CD14-positive monocyte (primary cell): ENCODE measurements at regions not wholly inside any gene's neighbourhood (a gene's known extent, or its start where the extent isn't known, plus 50 kb on each side); places are given as distances from the start of the nearest gene placed in this dataset.

Experiments used
- DNase-seq, 3 donors: peaks; one replicate each; pipeline ENCODE4 v3.0.0-alpha.2; 2011 to 2022
- H2AFZ ChIP-seq: 2 replicates; pipeline ENCODE4 v1.6.0; 2012; ENCODE audit warnings: mild to moderate bottlenecking, low read depth, low read length, inconsistent platforms; ENCODE audit not compliant: insufficient read depth, poor library complexity, severe bottlenecking
- H3K27ac ChIP-seq, 2 donors: 1 replicate in 1 of 2; 2 replicates in 1 of 2; pipeline ENCODE4 v1.5.1; 2012 to 2013; ENCODE audit warnings: low read length in 2 of 2, control low read depth in 1 of 2, inconsistent platforms in 1 of 2, low read depth in 1 of 2, mild to moderate bottlenecking in 1 of 2
- H3K27me3 ChIP-seq, 2 donors: one replicate each; pipeline versions ENCODE4 v1.6.0 to v1.6.1; 2011 to 2013; ENCODE audit warnings: low read length in 2 of 2; ENCODE audit not compliant: control insufficient read depth in 2 of 2, insufficient read depth in 2 of 2
- H3K36me3 ChIP-seq, 2 donors: replicated peaks in 1 of 2; 1 replicate in 1 of 2; 2 replicates in 1 of 2; pipeline versions ENCODE4 v1.5.1 to v1.6.1; 2012 to 2013; ENCODE audit warnings: low read length in 2 of 2, control low read depth in 1 of 2, inconsistent platforms in 1 of 2, mild to moderate bottlenecking in 1 of 2; ENCODE audit not compliant: insufficient read depth in 2 of 2, control insufficient read depth in 1 of 2
- H3K4me1 ChIP-seq, 2 donors: 1 replicate in 1 of 2; 2 replicates in 1 of 2; pipeline versions ENCODE4 v1.5.1 to v1.6.1; 2012 to 2013; ENCODE audit warnings: low read length in 2 of 2, control low read depth in 1 of 2, inconsistent platforms in 1 of 2, mild to moderate bottlenecking in 1 of 2, moderate library complexity in 1 of 2; ENCODE audit not compliant: insufficient read depth in 2 of 2, control insufficient read depth in 1 of 2
- H3K4me2 ChIP-seq: replicated peaks from 2 replicates; pipeline ENCODE3; 2012; ENCODE audit warnings: low read length, moderate library complexity, mild to moderate bottlenecking; ENCODE audit not compliant: poor library complexity, severe bottlenecking; ENCODE audit errors: extremely low read depth
- H3K4me3 ChIP-seq, 3 experiments: fragments of 200-600 bp in 1 of 3; sonication (generic) in 1 of 3; replicated peaks in 1 of 3; 1 replicate in 2 of 3; 2 replicates in 1 of 3; pipeline ENCODE4 v1.5.1; 2011 to 2013; ENCODE audit warnings: low read length in 3 of 3, mild to moderate bottlenecking in 3 of 3, control low read depth in 2 of 3, low read depth in 2 of 3, inconsistent platforms in 1 of 3, moderate library complexity in 1 of 3
- H3K79me2 ChIP-seq: 2 replicates; pipeline ENCODE4 v1.6.0; 2012; ENCODE audit warnings: mild to moderate bottlenecking, control low read depth, inconsistent platforms, low read length, moderate library complexity; ENCODE audit not compliant: insufficient read depth
- H3K9ac ChIP-seq: 2 replicates; pipeline ENCODE4 v1.6.0; 2017; ENCODE audit warnings: low read length, mild to moderate bottlenecking; ENCODE audit not compliant: insufficient read depth, poor library complexity, severe bottlenecking
- H3K9me3 ChIP-seq, 2 donors: replicated peaks in 1 of 2; 1 replicate in 1 of 2; 2 replicates in 1 of 2; pipeline versions ENCODE4 v1.5.1 to v1.6.1; 2012 to 2013; ENCODE audit warnings: low read length in 2 of 2, control low read depth in 1 of 2; ENCODE audit not compliant: control insufficient read depth in 1 of 2, insufficient read depth in 1 of 2
- H4K20me1 ChIP-seq: 2 replicates; pipeline ENCODE4 v1.6.0; 2012; ENCODE audit warnings: mild to moderate bottlenecking, low read length, control low read depth, moderate library complexity; ENCODE audit not compliant: insufficient read depth
- H3K27ac Mint-ChIP-seq, 7 donors: one replicate each; pipeline ENCODE4 v1.8.0; 2020; ENCODE audit warnings: mild to moderate bottlenecking in 7 of 7, mixed read lengths in 7 of 7, moderate library complexity in 6 of 7, inconsistent platforms in 2 of 7
- H3K27me3 Mint-ChIP-seq, 3 donors: one replicate each; pipeline ENCODE4 v1.8.0; 2021 to 2022; ENCODE audit warnings: low read depth in 3 of 3, mild to moderate bottlenecking in 3 of 3, mixed read lengths in 3 of 3, moderate library complexity in 3 of 3, inconsistent platforms in 1 of 3
- H3K36me3 Mint-ChIP-seq, 2 donors: one replicate each; pipeline ENCODE4 v1.8.0; 2020; ENCODE audit warnings: mixed read lengths in 2 of 2, inconsistent platforms in 1 of 2, mild to moderate bottlenecking in 1 of 2
- H3K4me1 Mint-ChIP-seq: one replicate; pipeline ENCODE4 v1.8.0; 2020; ENCODE audit warnings: mild to moderate bottlenecking, mixed read lengths
- H3K4me3 Mint-ChIP-seq, 2 donors: one replicate each; pipeline ENCODE4 v1.8.0; 2020; ENCODE audit warnings: mild to moderate bottlenecking in 2 of 2, mixed read lengths in 2 of 2, moderate library complexity in 1 of 2
- H3K9me3 Mint-ChIP-seq, 7 donors: one replicate each; pipeline ENCODE4 v1.8.0; 2020 to 2022; ENCODE audit warnings: mixed read lengths in 7 of 7, mild to moderate bottlenecking in 6 of 7, moderate library complexity in 6 of 7, inconsistent platforms in 2 of 7
- WGBS: methylation state at CpG from one replicate; pipeline ENCODE4 v1.1.5; 2013; ENCODE audit warnings: missing lambda C conversion rate; ENCODE audit not compliant: insufficient coverage; 5-methylcytosine and 5-hydroxymethylcytosine counted together
- intact Hi-C, 2 donors: fragments of 100-400 bp; cut with micrococcal nuclease; formaldehyde crosslinking; loops; one replicate each; pipeline versions ENCODE4 v1.15.0 to v1.15.1; 2023
- TF ChIP-seq, protein P1 (sequence below): fragments of 200-600 bp; IDR thresholded peaks from one replicate; pipeline ENCODE4 v1.8.0; 2022; ENCODE audit warnings: antibody characterized with exemption, mild to moderate bottlenecking

DNA sequence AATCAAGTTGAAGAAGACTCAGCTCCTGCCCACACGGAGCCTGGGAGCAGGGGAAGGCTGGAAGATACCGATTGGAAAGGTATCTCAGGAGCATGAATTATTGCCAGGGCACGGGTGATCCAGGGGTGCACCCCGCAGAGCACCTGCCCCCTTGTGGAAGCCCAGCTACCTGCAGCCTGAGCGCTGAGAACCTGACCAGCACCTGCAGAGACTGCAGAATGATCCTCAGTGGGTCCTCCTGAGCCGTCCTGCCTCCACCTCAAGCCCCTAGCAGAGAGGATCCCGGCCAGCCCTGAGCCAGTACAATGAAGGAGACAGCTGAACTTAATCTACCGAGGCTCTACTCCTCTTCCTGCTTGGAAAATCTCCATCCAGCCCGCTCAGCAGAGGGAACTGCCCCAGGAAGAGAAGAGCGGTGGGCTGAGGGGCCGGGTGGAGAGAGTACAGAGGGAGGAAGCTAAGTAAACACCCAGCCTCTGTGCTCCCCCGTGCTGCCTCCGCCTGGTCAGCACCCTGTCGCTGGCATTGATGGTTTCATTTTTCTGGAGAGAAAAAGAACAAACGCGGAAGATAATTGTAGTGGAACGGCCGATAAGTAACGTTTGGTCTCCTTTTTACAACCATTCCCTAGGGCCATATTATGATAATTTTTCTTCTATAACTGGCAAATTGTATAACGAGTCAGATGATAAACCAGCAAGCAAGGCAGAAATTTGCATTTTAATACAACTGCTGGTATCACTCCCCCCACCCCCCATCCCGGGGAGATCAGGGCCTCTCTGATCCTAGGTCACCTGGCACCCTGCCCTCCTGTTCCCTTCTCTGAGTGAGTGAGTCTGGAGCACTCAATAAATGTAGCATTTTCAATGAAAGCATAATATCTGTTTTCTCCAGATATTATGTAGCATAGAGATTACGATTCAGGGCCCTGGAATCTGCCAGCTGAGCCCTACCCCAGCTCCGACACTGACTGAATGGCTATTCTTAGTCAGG, 204.5 kb upstream of the RPL38 start:
- H3K27ac ChIP-seq = no peak overlapping the region
- peak overlapping the region in 1 of 7 donors; percentile 52 for H3K27ac Mint-ChIP-seq
- H3K9me3 ChIP-seq = no peaks in the 10 kb centered on the region
- DNase-seq = peak; percentile 12 to 44 (median 18)
- no peak overlapping the region for H3K4me3 ChIP-seq
- no peak overlapping the region for H2AFZ ChIP-seq
- H3K9me3 Mint-ChIP-seq = peaks cover 0 to 1% (median 0%) of the 10 kb centered on the region in 7 donors
- no peak overlapping the region for H3K4me3 Mint-ChIP-seq
- H3K27me3 ChIP-seq = no peaks in the 10 kb centered on the region
- intact Hi-C loops = no loop called here
- 27% methylated on average over 13 of the region's 23 CpGs for WGBS
- H3K9ac ChIP-seq = no peak overlapping the region
- no peaks in the 10 kb centered on the region for H3K36me3 Mint-ChIP-seq
- H3K4me1 ChIP-seq = no peaks in the 10 kb centered on the region
- H3K4me2 ChIP-seq = no peak overlapping the region
- no peaks in the 10 kb centered on the region for H3K79me2 ChIP-seq
- peaks cover 7 to 16% (median 16%) of the 10 kb centered on the region in 3 donors for H3K27me3 Mint-ChIP-seq
- H3K4me1 Mint-ChIP-seq = peaks cover 4% of the 10 kb centered on the region
- H4K20me1 ChIP-seq = no peaks in the 10 kb centered on the region
- TF ChIP-seq, protein P1, sequence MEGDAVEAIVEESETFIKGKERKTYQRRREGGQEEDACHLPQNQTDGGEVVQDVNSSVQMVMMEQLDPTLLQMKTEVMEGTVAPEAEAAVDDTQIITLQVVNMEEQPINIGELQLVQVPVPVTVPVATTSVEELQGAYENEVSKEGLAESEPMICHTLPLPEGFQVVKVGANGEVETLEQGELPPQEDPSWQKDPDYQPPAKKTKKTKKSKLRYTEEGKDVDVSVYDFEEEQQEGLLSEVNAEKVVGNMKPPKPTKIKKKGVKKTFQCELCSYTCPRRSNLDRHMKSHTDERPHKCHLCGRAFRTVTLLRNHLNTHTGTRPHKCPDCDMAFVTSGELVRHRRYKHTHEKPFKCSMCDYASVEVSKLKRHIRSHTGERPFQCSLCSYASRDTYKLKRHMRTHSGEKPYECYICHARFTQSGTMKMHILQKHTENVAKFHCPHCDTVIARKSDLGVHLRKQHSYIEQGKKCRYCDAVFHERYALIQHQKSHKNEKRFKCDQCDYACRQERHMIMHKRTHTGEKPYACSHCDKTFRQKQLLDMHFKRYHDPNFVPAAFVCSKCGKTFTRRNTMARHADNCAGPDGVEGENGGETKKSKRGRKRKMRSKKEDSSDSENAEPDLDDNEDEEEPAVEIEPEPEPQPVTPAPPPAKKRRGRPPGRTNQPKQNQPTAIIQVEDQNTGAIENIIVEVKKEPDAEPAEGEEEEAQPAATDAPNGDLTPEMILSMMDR = peak; percentile 76
- H3K36me3 ChIP-seq = no peaks in the 10 kb centered on the region

DNA sequence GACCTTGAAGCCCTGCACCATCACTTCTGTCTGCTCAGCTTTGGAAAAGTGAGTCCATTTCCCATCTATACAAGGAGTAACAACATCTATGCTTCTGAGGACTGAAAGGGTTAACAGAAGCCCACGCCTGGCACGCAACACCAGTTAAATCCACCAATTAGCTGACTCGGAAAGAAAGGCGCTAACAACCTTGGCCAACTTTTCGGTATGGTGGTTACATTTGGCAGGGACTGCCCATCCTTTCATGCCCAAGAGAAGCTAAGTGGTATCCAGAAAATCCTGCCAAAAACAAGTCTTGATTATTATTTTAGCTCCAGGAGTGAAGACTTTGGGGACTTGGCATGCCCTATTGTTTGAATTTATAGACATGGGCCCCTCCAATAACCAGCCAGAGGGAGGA, 202.3 kb upstream of the RPL38 start:
- TF ChIP-seq, protein P1 = no peak
- Mint-ChIP-seq H3K9me3 (no peaks in the 10 kb centered on the region), H3K27ac (no peak overlapping the region), H3K27me3 (peaks cover 13 to 19% (median 17%) of the 10 kb centered on the region in 3 donors), H3K4me3 (no peak overlapping the region), H3K4me1 (peaks cover 4% of the 10 kb centered on the region), H3K36me3 (no peaks in the 10 kb centered on the region)
- WGBS = 92% methylated on average over 4 of the region's 5 CpGs
- Histone ChIP-seq H3K27ac (no peak overlapping the region), H3K9me3 (no peaks in the 10 kb centered on the region), H3K4me1 (no peaks in the 10 kb centered on the region), H3K9ac (no peak overlapping the region), H3K36me3 (no peaks in the 10 kb centered on the region), H4K20me1 (no peaks in the 10 kb centered on the region), H3K27me3 (no peaks in the 10 kb centered on the region), H2AFZ (no peak overlapping the region), H3K4me3 (no peak overlapping the region), H3K79me2 (no peaks in the 10 kb centered on the region), H3K4me2 (no peak overlapping the region)
- intact Hi-C loops = no loop called here
- DNase-seq = no peak
